ENCODE measurements at regions not wholly inside any gene's neighbourhood (a gene's known extent, or its start where the extent isn't known, plus 50 kb on each side); places are given as distances from the start of the nearest gene placed in this dataset.

- TF ChIP-seq CTCF (IDR thresholded peaks at IDR 0.05): no peak
Measured at GRCh38 chr5:174210596-174211276, 165.2 kb downstream of the NSG2 start.

GRCh38 chr5:174211277-174211626 is 165.7 kb downstream of the NSG2 start:
- TF ChIP-seq CTCF (IDR thresholded peaks at IDR 0.05): no peak

- no peak for TF ChIP-seq CTCF (IDR thresholded peaks at IDR 0.05)
Measured at GRCh38 chr5:174217527-174217926, 172.0 kb downstream of the NSG2 start.

- no peak for TF ChIP-seq CTCF (IDR thresholded peaks at IDR 0.05)
Measured at GRCh38 chr5:174218162-174218561, 172.7 kb downstream of the NSG2 start.

- TF ChIP-seq CTCF (IDR thresholded peaks at IDR 0.05): no peak
Measured at GRCh38 chr5:174220417-174220816, 174.9 kb downstream of the NSG2 start.

GRCh38 chr5:174221436-174221835 is 175.9 kb downstream of the NSG2 start:
- TF ChIP-seq CTCF (IDR thresholded peaks at IDR 0.05): no peak

GRCh38 chr5:174221946-174222345 is 176.4 kb downstream of the NSG2 start:
- TF ChIP-seq CTCF (IDR thresholded peaks at IDR 0.05): no peak

- no peak for TF ChIP-seq CTCF (IDR thresholded peaks at IDR 0.05)
Measured at GRCh38 chr5:174222891-174223290, 177.4 kb downstream of the NSG2 start.

Measured in LNCAP (cell line).